NCI-H1417 (cell line): ENCODE measurements at regions not wholly inside any gene's neighbourhood (a gene's known extent, or its start where the extent isn't known, plus 50 kb on each side); places are given as distances from the start of the nearest gene placed in this dataset.
A peak's percentile ranks its signal among the peaks of the same experiment; 100 is the strongest.
"Not testable (repeated sequence)": the region's sequence is repeated elsewhere in the genome, so short reads cannot be mapped to it uniquely, and the experiment has no call there.

Experiments
- DNase-seq, 3 experiments: peaks; one replicate each; lab custom pipeline; 2025; lab: John Stamatoyannopoulos, UW

DNA sequence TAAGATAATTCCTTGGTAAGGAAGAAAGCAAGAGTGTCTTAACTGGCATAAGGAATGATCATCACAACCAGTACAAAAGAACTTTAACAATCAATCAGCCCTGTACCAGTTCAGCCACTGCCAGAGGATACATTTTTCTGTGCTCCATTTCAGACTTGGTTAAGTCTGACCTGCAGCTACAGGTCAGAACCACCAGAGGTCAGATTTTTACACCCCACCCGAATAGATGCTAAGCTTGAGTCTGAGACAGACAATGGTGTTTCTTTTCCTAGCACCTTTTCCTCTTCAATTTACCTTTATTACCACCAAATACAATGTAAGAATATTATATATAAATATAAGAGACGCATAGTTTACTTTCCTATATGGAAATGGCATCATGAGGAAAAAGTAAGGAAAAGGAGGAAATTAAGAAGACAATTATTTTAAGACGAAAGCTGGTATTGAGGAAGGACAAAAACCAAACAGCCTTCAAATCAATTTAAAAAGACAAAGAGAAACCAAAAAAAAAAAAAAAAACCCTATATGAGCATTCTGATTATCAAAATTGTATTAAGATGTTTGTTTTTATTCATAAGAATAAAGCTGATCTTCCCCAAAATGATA lies 215.3 kb upstream of the TTC29 start:
- DNase-seq, result peak; percentile 2 to 70 (median 31)

DNA sequence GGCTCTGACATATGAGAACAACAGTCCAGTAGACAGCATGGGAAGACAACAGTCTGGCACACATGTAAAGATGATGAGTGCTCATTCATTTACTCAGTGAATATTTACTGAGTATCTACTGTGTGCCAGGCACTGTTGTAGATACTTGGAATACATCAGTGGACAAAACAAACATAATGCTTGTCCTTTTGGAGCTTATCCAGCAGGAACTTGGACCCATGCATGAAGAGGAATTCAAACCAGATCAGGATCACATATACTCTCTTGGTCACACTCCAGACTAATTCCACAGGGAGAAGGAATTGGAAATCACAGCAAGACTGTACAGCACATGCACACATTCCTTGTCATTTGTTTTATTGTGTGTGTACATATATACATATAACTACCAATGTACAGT lies 217.6 kb upstream of the TTC29 start:
- DNase-seq, result no peak

DNA sequence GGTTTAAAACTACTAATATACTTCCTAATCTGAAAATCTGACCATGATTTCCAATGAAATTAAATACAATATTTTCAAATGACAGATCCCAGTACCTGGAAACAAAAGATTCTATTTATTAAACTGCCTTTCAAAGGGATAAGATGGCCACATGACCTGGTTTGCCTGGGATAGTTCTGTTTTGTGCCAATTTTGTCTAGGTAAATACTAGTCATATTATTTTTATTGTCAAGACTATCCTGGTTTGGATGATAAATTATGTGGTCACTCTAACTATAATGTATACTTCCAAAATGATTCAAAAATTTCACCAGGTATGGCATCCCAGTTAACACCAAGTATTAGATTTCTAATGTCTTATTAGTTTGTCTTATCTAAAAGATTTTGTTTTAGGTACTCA lies 222.5 kb upstream of the TTC29 start:
- not testable (repeated sequence) for DNase-seq

DNA sequence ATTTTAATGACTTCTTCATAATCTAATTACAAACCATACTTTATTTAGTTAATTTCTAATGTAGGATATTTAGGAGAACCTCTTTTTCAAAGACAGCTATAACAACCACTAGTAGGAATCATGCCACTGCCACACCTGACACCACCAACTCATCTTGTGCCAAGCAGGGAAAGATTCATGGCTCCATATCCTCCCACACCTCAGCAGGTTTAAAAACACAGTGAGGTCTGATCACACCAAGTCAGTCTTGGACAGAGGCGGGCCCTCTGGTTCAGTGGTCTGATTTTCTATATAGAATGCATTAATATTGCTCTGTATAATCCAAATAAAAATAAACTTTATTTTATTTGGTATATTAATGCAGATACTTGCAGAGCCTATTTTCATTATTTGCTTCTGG lies 227.7 kb upstream of the TTC29 start:
- no peak for DNase-seq

DNA sequence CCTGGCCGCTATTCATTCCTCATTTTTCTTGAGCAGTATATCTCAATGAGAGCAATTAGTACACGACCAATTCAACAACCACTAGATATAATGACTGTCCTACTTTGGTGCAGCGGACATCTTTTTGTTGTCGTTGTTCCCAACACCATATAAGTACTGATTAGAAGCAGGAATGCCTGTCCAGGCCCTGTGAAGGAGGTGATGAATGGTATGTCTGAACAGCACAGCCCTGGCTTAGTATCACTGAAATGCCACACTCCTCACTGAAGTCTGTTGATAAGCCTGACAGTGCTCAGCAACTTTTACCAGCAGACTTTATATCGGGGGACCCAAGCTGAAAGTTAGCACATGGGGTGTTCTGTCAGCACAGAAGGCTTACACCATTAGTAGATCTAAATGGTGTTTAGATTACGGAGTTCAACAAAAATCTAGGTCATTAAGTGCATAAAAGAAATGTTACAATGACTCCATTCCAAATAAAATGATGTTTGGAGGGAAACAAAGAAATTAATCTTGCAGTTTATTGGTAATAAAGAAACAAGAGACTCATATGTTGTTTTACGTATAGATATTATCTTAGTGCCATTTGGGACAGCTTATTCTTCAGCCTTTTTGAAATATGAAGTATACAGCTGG lies 228.3 kb upstream of the TTC29 start:
- DNase-seq, result no peak

DNA sequence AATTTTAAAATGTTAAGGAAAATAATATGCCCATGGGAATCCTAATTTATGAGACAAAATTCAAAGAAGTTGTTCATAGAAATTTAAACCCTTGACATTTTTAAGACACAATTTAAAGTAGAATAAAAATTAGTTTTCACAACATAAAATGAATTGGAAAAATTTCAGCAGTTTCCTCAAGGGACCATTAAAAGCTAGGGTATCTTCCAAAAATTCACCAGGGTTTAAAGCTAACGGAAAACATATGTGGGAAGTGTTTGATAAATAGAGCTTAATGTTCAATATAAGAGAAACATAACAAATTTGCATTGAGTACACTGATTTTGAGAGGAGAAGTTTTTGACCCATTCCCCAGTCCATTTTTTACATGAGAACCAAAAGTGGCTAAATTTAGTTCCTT lies 228.9 kb upstream of the TTC29 start:
- DNase-seq, result no peak

DNA sequence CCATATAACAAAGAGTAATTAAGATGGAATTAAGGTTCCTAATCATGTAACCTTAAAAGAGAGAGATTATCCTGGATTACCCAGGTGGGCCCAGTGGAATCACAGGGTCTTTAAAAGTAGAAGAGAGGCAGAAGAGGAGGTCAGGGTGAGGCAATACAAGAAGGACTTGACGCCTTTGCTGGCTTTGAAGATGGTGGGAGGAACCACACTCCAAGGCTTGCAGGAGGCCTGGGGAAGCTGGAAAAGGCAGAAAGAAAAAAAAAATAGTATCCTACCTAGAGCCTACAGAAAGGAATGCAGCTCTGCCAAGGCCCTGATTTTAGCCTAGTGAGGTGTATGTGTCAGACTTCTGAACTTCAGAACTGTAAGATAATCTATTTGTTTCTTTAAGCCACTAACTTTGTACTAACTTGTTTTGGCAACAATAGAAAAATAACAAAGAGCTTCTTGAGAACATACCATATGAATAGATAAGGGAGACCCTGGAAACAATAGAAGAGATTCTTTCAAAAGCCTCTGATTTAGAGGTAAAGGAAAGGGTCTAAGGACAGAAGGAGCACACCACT lies 229.9 kb upstream of the TTC29 start:
- no peak for DNase-seq

DNA sequence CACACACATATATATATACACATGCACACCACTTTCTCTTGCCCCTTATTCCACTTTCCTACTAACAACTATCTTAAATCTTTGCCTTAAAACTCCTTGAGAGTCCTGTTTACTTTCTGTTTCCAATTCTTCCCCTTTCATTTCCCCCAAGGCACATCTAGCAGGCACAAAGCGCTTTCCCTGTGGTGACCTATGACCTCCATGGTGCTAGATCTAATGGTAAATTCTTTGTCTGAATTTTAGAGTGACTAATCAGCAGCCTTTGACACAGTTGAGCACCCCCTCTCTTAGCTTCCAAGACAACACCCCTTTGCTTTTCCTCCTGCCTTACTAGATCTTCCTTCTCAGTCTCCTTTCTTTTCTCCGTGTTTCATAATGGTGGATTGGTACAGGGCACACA lies 236.4 kb upstream of the TTC29 start:
- no peak for DNase-seq

DNA sequence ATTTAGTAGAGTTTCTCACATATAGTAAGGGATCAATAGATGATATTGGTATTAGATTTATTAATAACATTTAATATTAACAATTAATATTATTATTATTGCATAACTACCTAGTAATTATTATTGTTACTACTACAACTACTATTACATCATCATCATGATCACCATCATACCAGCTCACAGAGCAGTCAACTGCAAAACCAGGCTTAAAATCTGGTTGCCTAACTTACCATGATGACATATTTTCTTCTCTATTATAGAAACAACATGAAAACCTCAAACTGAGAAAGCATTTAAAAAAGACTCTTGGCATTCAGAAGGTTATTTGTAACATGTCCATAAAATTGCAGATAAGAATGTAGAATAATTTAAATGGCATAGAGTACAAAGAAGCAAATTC lies 247.0 kb upstream of the TTC29 start:
- DNase-seq, result no peak

DNA sequence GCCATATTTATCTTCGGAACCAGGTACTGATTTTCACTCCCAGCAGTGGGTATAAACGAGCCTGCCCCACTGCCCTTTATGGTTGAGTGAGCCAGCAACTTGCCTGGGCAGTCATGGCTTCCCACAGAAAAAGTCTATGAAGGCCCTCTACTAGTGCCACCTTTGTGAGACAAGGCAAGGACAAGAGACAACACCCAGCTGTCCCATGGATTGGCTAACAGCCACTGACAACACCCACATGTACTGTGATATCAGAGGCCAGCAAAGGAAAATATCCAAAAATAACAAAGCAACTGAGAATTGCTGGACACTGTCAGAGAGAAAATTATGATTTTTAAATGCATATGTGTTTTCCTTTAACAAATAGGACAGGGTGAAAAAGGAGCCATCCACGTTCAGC lies 248.4 kb upstream of the TTC29 start:
- DNase-seq, result no peak

DNA sequence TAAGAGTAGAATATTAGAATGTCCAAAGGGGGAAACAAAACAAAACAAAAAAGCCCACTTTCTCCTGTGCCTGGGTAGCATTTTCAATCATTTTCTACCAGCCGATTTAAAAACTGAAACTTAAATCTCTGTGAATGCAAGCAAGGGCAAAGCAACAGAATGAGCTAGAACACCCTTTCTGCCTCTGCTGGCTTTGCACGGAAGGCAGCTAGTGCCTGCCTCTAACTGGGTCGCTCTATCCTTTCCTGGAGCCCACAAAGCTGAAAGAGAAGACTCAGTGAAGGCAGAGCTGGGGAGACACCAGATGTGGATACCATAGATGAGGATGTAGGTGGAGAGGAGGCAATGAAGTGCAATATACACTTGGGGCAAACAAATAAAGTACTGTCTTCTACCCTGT lies 248.9 kb upstream of the TTC29 start:
- no peak for DNase-seq

DNA sequence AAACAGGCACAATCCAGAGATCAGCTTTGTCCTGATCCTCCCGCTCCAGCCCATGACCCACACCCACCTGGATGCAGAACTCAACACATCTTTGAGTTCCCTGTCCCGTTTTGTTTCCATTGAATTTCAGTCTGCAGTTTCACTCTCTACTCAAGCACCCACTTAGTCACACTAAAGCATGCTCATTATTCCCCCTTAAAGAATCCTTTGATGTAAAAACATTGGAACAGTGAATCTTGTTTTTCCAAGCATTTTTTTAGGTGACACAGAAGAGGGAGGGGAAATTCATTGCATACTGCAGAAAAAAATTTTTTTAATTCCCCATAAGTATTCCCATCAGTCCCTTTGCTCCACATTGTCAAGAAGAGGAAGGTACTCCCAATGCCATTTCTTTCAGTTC lies 249.7 kb upstream of the TTC29 start:
- no peak for DNase-seq

DNA sequence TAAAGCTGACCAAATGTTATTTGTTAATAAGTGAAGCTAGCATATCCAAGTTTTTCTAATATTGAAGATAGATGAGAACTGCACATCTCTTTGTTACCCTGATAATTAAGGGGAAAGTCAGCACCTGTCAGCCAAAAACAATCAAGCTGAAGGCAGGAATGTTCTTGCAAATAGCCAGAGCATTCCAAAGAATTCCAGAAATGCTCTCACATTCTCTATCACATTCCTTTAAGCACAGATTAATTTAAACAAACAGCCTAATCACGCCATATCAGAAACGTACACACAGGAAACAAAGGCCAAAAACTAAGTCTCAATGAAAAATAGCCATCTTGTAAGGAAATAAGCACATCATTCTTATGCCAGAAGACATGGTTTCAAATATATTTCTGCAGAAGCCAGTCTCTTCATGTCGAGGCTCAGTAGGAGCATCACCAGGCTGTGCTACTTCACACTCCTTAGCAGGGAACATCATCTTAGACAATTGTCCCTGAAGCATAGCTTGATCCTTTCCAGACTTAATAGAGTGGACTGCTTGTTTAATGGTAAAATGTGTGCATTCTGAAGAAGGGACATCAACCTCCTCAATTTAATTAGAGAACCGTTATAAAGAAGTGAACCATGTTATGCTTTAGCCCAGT lies 252.9 kb upstream of the TTC29 start:
- no peak for DNase-seq

DNA sequence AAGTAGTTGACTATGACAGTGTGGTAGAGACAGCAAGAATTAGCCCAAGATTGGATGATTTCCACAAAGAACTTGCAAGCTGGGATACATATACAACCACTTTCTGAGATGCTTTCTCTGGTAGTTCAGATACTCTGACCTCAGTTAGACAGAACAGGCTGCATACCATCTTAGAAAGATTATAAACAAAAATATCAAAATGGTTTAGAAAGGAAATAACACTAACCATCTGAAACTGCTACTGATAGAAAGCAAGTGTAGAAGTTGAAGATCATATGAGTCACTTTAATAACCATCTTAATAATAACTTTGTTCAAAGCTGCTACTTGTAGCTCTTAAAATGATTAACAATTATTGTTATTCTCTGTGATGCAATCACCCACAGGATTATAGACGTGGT lies 255.4 kb upstream of the TTC29 start:
- DNase-seq, result no peak

DNA sequence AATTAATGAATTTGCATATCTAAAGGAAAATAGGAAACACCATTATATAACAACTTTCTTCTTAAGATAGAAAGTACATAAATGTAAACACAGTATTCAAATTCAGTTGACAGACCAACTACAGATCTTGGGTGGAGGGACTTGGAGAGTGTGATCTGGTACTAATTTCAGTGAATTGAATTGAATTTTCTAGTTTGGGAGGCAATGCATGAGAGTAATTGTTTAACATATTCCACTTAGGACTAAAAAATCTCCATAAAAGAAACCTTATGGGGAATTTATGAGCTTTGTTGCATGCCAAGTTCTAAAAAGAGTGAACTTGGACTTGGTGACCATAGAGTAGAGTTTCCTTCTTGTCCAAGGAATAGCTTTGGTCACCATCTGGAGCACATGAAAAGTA lies 261.1 kb upstream of the TTC29 start:
- no peak for DNase-seq

DNA sequence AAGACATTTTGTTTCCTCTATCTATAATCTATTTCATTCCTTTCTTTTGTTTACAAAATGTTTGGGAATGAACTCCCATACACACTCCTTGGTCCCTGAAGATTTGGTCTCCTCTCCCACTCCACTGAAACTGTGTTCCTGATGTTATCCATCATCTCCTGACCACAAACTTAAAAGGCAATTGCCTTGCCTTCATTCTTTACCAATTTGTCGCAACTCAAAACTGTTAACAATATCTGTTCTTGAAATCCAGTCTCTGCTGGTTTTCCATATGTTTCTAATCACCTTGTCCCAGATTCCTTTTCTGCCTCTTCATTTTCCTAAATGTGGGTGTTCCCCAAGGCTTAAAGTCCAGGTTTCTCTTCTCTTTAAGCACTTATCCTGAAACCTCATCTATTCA lies 262.2 kb upstream of the TTC29 start:
- no peak for DNase-seq

DNA sequence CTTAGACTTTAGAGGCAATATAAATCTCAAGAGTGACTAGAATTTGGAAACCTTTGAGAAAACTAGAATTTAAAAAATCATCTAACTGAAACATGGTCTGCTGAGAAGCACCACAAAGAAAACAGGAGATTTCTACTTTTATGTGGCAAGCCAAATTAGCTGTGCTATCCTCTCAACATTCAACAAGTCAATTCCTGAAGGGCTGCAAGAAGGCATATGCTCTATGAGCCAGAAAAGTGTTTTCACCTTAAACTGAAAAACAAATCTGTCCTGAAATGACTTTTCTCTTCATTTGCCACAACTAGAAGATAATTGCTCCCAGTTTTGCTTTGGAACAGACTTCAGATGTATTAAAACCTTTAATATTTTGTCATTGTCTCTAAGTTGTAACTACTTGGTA lies 263.2 kb upstream of the EDNRA start:
- no peak for DNase-seq

DNA sequence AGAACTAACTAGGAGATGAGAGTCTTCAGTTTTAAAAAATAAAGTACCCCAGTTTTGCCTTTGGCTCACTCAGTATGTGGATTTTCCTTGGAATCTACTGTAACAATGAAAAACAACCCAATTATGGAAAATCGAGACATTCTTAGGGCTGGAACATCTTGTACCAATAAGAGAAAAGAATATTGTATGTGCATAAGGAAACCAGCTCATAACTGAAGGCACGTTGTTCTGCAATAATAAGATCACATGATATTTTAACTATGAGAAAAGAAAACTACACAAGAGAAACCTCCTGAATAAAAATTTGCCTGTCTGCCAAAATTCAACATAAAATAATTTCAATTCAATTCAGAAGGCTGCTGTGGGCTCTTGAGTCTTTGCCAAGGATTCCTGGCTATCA lies 261.8 kb upstream of the EDNRA start:
- no peak for DNase-seq

DNA sequence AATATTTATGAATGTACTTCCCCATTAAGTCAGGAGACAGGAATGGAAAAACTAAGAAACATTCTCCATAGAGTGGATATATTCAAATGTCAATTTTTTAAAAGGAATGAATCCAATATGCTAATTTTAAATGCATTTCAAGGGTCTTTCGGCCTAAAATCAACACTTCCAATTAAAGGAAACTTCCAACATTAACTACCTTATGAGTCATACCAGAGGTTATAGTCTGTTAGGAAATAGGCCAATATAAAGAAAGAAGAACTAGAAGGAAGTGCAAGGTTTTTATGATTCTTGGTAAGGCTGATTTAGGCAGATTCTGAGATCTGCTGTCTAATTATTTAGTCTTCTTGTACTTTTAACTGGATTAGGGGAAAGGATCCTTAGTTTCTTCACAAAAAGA lies 260.1 kb upstream of the EDNRA start:
- no peak for DNase-seq

DNA sequence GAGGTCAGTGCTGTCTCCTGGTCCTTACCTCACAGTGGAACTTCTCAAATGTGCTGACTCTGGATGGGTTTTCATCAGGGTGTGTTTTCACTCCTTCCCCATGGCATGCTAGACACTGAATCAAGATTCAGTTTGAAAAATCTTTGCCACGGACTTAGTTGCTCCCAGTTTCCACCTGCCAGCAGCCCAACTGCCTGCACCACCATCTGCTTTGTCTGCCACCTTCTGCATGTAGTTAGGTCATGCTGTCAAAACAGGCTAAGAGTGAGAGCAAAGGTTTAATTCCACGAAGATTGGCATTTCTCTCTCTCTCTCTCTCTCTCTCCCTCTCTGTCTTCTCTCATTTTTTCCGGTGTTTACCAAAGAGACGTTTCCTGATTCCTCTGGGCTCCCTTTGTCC lies 258.0 kb upstream of the EDNRA start:
- no peak for DNase-seq

DNA sequence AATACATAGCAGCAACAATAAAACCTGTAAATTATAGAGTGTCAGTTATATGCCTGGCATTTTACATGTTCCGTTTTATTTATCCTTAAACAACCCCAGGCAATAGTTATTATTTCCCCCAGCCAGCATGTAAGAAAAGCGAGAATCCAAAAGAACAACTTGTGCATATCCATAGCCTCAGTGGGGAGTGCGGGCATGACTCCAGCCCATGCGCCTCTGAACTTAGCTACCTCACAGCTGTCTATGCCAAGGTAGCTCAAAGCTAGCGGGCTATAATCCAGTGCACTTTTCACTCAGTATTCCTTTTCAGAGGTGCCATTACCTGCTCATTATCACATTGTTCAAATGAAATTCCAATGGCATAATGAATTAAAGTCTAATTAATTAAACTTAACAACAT lies 257.3 kb upstream of the EDNRA start:
- DNase-seq, result peak in 1 of 3 experiments; percentile 56

DNA sequence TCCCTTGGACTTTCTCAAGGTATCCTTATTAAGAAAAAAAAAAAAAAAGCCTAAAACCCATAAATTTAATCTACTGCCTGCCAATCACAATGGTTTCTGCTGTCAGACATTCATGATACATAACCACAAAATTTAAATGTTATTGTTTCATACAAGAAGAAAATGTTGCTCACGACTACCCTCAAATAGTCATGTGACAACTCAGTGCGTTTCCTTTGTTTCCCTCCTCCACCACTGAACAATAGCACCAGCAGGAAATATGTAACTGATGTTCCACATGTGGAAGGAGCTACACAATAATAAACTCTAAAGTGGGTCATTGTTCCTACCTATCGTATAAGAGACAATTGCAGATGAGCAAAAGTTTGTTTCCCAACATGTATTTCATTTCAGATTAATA lies 244.1 kb upstream of the EDNRA start:
- DNase-seq, result no peak

DNA sequence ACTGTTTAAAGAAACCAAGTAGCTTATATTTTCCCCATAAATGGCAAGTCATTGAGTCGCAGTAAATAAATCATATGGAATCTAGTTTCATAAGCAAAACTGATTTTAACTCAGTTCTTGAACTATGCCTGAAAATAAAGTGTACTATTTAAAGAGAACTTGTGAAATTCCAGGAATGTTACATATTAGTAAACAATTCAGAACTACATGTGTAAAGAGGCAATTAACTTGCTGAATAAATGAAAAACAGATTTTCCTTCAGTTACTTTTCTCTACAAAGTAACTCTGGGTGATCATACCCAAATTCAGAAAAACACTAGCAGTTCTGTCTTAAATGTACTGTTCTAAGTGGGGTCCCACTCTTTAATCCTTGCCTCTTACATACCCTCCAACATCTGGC lies 236.1 kb upstream of the EDNRA start:
- DNase-seq, result no peak

DNA sequence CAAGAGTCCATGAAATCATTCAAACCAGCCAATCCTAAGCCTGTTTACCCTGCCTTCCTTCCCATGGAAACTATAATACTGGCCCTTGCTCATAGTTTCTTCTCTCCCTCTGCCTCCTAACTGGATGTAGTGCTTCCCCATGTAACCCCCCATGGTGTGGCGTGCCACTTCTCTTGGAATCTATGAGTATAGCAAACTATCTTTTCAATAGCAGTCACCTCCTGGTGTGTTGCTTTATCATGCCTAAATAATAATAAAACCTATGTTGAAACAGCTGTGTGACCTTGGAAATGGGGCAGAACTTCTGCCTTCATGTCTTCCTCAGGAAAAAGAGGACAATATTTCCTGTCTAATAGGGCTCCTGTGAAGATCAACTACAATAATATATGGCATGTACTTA lies 234.8 kb upstream of the EDNRA start:
- no peak for DNase-seq
